Left renal pelvis (tissue), 4 donors: ENCODE measurements at regions not wholly inside any gene's neighbourhood (a gene's known extent, or its start where the extent isn't known, plus 50 kb on each side); places are given as distances from the start of the nearest gene placed in this dataset.
"Not testable (repeated sequence)": the region's sequence is repeated elsewhere in the genome, so short reads cannot be mapped to it uniquely, and the experiment has no call there.

Experiments used
- DNase-seq, 4 donors: peaks; one replicate each; pipeline ENCODE4 v3.0.0-alpha.2; 2013; ENCODE audit warnings: low read depth in 4 of 4, low spot score in 3 of 4

- DNase-seq, result no peak
Measured at GRCh38 chr10:2813693-2814092, 253.7 kb upstream of the PFKP start.

- no peak for DNase-seq
Measured at GRCh38 chr10:2813286-2813685, 254.1 kb upstream of the PFKP start.

GRCh38 chr10:2812631-2813030 lies 254.7 kb upstream of the PFKP start:
- no peak for DNase-seq

GRCh38 chr10:2800178-2800577 lies 267.2 kb upstream of the PFKP start:
- DNase-seq, result no peak

GRCh38 chr10:2798336-2799022 lies 268.9 kb upstream of the PFKP start:
- no peak for DNase-seq

GRCh38 chr10:2791774-2792443 lies 275.4 kb upstream of the PFKP start:
- DNase-seq, result no peak

- DNase-seq, result no peak
Measured at GRCh38 chr10:2790396-2791188, 276.8 kb upstream of the PFKP start.

- DNase-seq, result no peak
Measured at GRCh38 chr10:2786251-2786650, 281.1 kb upstream of the PFKP start.

- DNase-seq, result no peak
Measured at GRCh38 chr10:2784766-2785165, 282.6 kb upstream of the PFKP start.

GRCh38 chr10:2782950-2783349 lies 284.4 kb upstream of the PFKP start:
- DNase-seq, result no peak

- DNase-seq, result no peak
Measured at GRCh38 chr10:2782265-2782664, 285.1 kb upstream of the PFKP start.

- DNase-seq, result no peak
Measured at GRCh38 chr10:2777666-2778355, 289.5 kb upstream of the PFKP start.

GRCh38 chr10:2772816-2773631 lies 294.3 kb upstream of the PFKP start:
- DNase-seq, result peak; percentile 14 to 56 (median 21)

- no peak for DNase-seq
Measured at GRCh38 chr10:2772135-2772534, 295.2 kb upstream of the PFKP start.

- not testable (repeated sequence) for DNase-seq
Measured at GRCh38 chr10:2767293-2767692, 300.1 kb upstream of the PFKP start.

GRCh38 chr10:2761971-2762370 lies 305.4 kb upstream of the PFKP start:
- no peak for DNase-seq

GRCh38 chr10:2761311-2761710 lies 306.0 kb upstream of the PFKP start:
- no peak for DNase-seq

- DNase-seq, result no peak
Measured at GRCh38 chr10:2760736-2761135, 306.6 kb upstream of the PFKP start.

GRCh38 chr10:2759233-2759632 lies 308.1 kb upstream of the PFKP start:
- no peak for DNase-seq

- DNase-seq, result no peak
Measured at GRCh38 chr10:2754943-2755342, 312.4 kb upstream of the PFKP start.
